ENCODE measurements at regions not wholly inside any gene's neighbourhood (a gene's known extent, or its start where the extent isn't known, plus 50 kb on each side); places are given as distances from the start of the nearest gene placed in this dataset.
A peak's percentile ranks its signal among the peaks of the same experiment; 100 is the strongest.

DNA sequence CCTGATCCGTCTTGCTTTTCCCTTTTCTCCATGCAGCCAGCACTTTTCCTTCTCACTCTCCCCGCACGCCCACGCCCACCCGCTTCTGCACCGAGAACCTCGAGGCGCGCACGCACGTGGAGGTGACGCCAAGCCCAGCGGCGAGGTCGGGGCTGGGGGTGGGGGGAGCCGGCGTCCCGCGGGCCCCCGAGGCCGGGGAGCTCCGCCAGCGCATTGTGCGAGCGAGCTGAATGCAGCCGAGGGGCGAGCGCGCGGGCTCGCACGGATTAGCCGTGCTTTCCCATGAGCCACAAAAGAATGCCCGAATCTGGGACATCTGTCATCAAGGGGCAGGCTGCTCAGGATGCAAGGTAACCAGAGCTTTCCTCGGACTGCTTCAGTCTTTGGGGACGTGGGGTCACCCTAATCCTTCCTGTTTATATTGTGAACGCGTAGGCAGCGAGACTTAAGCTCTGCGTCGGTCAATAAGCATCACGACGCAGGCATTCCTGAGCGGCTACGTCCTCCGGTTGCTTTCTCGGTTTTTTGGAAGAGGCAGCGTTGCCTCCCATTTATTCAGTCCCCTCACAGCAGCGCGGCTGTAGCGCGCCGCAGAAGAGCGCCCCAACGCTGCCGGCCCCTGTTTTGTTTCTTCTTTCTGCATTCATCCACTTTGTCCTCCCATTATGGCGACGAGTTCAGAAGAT lies 67.3 kb upstream of the AKT3 start:
- TF ChIP-seq FOXK2 (IDR thresholded peaks at IDR 0.05) = no peak
- peak; percentile 99 for TF ChIP-seq L3MBTL2 (conservative IDR thresholded peaks at IDR 0.05)
- no peak for TF ChIP-seq NFRKB (IDR thresholded peaks at IDR 0.05)
- ChIA-PET CTCF (interaction anchor here (1.1 kb wide), 1 partner anchor 8 kb away, joined by 3 read pairs; no protein-coding TSS in a partner anchor), POLR2A (interaction anchor here (0.8 to 1.8 kb wide), 5 partner anchors 10 to 544 kb away, joined by 3 to 6 read pairs (median 5); partner anchors contain the start of gene CATSPERE)
- peak; percentile 63 for DNase-seq (ENCODE audit: extremely low spot score)

GRCh38 chr1:243916160-243916559 lies 66.1 kb upstream of the AKT3 start:
- ChIA-PET POLR2A (no interaction called here), CTCF (no interaction called here)
- TF ChIP-seq TARDBP (IDR thresholded peaks at IDR 0.05) = no peak
- TF ChIP-seq L3MBTL2 (conservative IDR thresholded peaks at IDR 0.05) = no peak
- no peak for TF ChIP-seq FOXA1 (IDR thresholded peaks at IDR 0.05)
- no peak for TF ChIP-seq ELF4 (IDR thresholded peaks at IDR 0.05)
- TF ChIP-seq FOXM1 (IDR thresholded peaks at IDR 0.05; ENCODE audit: borderline replicate concordance) = no peak
- TF ChIP-seq ARNT (IDR thresholded peaks at IDR 0.05) = no peak
- TF ChIP-seq, protein P1, sequence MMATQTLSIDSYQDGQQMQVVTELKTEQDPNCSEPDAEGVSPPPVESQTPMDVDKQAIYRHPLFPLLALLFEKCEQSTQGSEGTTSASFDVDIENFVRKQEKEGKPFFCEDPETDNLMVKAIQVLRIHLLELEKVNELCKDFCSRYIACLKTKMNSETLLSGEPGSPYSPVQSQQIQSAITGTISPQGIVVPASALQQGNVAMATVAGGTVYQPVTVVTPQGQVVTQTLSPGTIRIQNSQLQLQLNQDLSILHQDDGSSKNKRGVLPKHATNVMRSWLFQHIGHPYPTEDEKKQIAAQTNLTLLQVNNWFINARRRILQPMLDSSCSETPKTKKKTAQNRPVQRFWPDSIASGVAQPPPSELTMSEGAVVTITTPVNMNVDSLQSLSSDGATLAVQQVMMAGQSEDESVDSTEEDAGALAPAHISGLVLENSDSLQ (IDR thresholded peaks at IDR 0.05) = no peak
- no peak for TF ChIP-seq NFRKB (IDR thresholded peaks at IDR 0.05)
- no peak for TF ChIP-seq FOXK2 (IDR thresholded peaks at IDR 0.05)
- TF ChIP-seq SUZ12 (IDR thresholded peaks at IDR 0.05) = no peak
- no peak for TF ChIP-seq SP1 (IDR thresholded peaks at IDR 0.05)
- no peak for TF ChIP-seq CTBP1 (IDR thresholded peaks at IDR 0.05; ENCODE audit: borderline replicate concordance)
- no peak for DNase-seq (ENCODE audit: extremely low spot score)

GRCh38 chr1:243912347-243912746 lies 62.3 kb upstream of the AKT3 start:
- POLR2A ChIA-PET = no interaction called here

GRCh38 chr1:243910607-243911006 lies 60.6 kb upstream of the AKT3 start:
- no peak for TF ChIP-seq HDGF (IDR thresholded peaks at IDR 0.05; ENCODE audit: borderline replicate concordance)
- TF ChIP-seq L3MBTL2 (conservative IDR thresholded peaks at IDR 0.05) = no peak
- no peak for TF ChIP-seq NFRKB (IDR thresholded peaks at IDR 0.05)
- TF ChIP-seq, protein P1 (IDR thresholded peaks at IDR 0.05) = no peak
- no peak for TF ChIP-seq CTBP1 (IDR thresholded peaks at IDR 0.05; ENCODE audit: borderline replicate concordance)
- TF ChIP-seq LEF1 (IDR thresholded peaks at IDR 0.05; ENCODE audit: borderline replicate concordance) = no peak
- no peak for TF ChIP-seq ELF4 (IDR thresholded peaks at IDR 0.05)
- no peak for TF ChIP-seq FOXM1 (IDR thresholded peaks at IDR 0.05; ENCODE audit: borderline replicate concordance)
- no peak for TF ChIP-seq ZNF384 (IDR thresholded peaks at IDR 0.05)
- no peak for DNase-seq (ENCODE audit: extremely low spot score)
- ChIA-PET POLR2A (no interaction called here), CTCF (no interaction called here)

More at GRCh38 chr1:243912347-243912746, 62.3 kb upstream of the AKT3 start:
- DNase-seq (ENCODE audit: extremely low spot score) = no peak
- CTCF ChIA-PET = no interaction called here
- no peak for TF ChIP-seq ELF4 (IDR thresholded peaks at IDR 0.05)
- TF ChIP-seq ZNF384 (IDR thresholded peaks at IDR 0.05) = no peak
- TF ChIP-seq L3MBTL2 (conservative IDR thresholded peaks at IDR 0.05) = no peak
- no peak for TF ChIP-seq FOXM1 (IDR thresholded peaks at IDR 0.05; ENCODE audit: borderline replicate concordance)
- no peak for TF ChIP-seq HDGF (IDR thresholded peaks at IDR 0.05; ENCODE audit: borderline replicate concordance)
- no peak for TF ChIP-seq ARNT (IDR thresholded peaks at IDR 0.05)
- TF ChIP-seq, protein P1 (IDR thresholded peaks at IDR 0.05) = no peak
- no peak for TF ChIP-seq NFRKB (IDR thresholded peaks at IDR 0.05)
- no peak for TF ChIP-seq FOXK2 (IDR thresholded peaks at IDR 0.05)
- no peak for TF ChIP-seq FOXA1 (IDR thresholded peaks at IDR 0.05)
- no peak for TF ChIP-seq CTBP1 (IDR thresholded peaks at IDR 0.05; ENCODE audit: borderline replicate concordance)

GRCh38 chr1:243903895-243904294 lies 53.9 kb upstream of the AKT3 start:
- TF ChIP-seq BHLHE40 (IDR thresholded peaks at IDR 0.05; ENCODE audit: borderline replicate concordance) = no peak
- no peak for TF ChIP-seq HDGF (IDR thresholded peaks at IDR 0.05; ENCODE audit: borderline replicate concordance)
- no peak for TF ChIP-seq FOXA1 (IDR thresholded peaks at IDR 0.05)
- TF ChIP-seq FOXK2 (IDR thresholded peaks at IDR 0.05) = no peak
- ChIA-PET POLR2A (no interaction called here), CTCF (no interaction called here)
- DNase-seq (ENCODE audit: extremely low spot score) = no peak

GRCh38 chr1:243903041-243903440 lies 53.0 kb upstream of the AKT3 start:
- no peak for TF ChIP-seq TARDBP (IDR thresholded peaks at IDR 0.05)
- no peak for TF ChIP-seq ZNF384 (IDR thresholded peaks at IDR 0.05)
- no peak for TF ChIP-seq CTBP1 (IDR thresholded peaks at IDR 0.05; ENCODE audit: borderline replicate concordance)
- TF ChIP-seq FOXK2 (IDR thresholded peaks at IDR 0.05) = no peak
- no peak for TF ChIP-seq SP1 (IDR thresholded peaks at IDR 0.05)
- no peak for TF ChIP-seq HDGF (IDR thresholded peaks at IDR 0.05; ENCODE audit: borderline replicate concordance)
- no peak for TF ChIP-seq ELF4 (IDR thresholded peaks at IDR 0.05)
- no peak for TF ChIP-seq FOXA1 (IDR thresholded peaks at IDR 0.05)
- TF ChIP-seq LEF1 (IDR thresholded peaks at IDR 0.05; ENCODE audit: borderline replicate concordance) = no peak
- TF ChIP-seq, protein P1 (IDR thresholded peaks at IDR 0.05) = no peak
- no peak for TF ChIP-seq ARNT (IDR thresholded peaks at IDR 0.05)
- TF ChIP-seq FOXM1 (IDR thresholded peaks at IDR 0.05; ENCODE audit: borderline replicate concordance) = no peak
- TF ChIP-seq SUZ12 (IDR thresholded peaks at IDR 0.05) = no peak
- no peak for TF ChIP-seq L3MBTL2 (conservative IDR thresholded peaks at IDR 0.05)
- TF ChIP-seq NFRKB (IDR thresholded peaks at IDR 0.05) = no peak
- no peak for TF ChIP-seq BHLHE40 (IDR thresholded peaks at IDR 0.05; ENCODE audit: borderline replicate concordance)
- ChIA-PET POLR2A (no interaction called here), CTCF (interaction anchor here (0.8 kb wide), 1 partner anchor 152 kb away, joined by 3 read pairs; no protein-coding TSS in a partner anchor)
- no peak for DNase-seq (ENCODE audit: extremely low spot score)

Data from HEK293T (cell line).